ENCODE measurements at regions not wholly inside any gene's neighbourhood (a gene's known extent, or its start where the extent isn't known, plus 50 kb on each side); places are given as distances from the start of the nearest gene placed in this dataset.

- no peak for DNase-seq (ENCODE audit: low read depth)
Observed at GRCh38 chr6:18672852-18673251, 285.7 kb downstream of the RNF144B start.

GRCh38 chr6:18674346-18674745 lies 287.2 kb downstream of the RNF144B start:
- DNase-seq (ENCODE audit: low read depth): no peak

- DNase-seq (ENCODE audit: low read depth): no peak
Observed at GRCh38 chr6:18675881-18676280, 288.7 kb downstream of the RNF144B start.

- DNase-seq (ENCODE audit: low read depth): no peak
Observed at GRCh38 chr6:18676548-18676947, 289.4 kb downstream of the RNF144B start.

DNA sequence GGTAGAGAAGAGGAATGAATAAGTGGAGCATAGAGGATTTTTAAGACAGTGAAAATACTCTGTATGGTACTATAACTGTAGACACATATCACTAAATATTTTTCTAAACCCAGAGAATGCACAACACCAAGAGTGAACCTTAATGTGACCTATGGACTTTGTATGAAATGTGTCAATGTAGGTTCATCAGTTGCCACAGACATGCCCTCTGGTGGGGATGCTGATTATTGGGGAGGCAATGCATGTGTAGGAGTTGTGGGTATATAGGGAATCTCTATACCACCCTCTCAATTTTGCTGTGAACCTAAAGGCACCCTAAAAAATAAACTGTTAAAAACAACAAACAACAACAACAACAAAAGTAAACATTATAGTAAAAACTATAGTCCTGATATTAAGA lies 293.7 kb downstream of the RNF144B start:
- no peak for DNase-seq (ENCODE audit: low read depth)

- DNase-seq (ENCODE audit: low read depth): no peak
Observed at GRCh38 chr6:18681832-18682503, 294.8 kb downstream of the RNF144B start.

DNA sequence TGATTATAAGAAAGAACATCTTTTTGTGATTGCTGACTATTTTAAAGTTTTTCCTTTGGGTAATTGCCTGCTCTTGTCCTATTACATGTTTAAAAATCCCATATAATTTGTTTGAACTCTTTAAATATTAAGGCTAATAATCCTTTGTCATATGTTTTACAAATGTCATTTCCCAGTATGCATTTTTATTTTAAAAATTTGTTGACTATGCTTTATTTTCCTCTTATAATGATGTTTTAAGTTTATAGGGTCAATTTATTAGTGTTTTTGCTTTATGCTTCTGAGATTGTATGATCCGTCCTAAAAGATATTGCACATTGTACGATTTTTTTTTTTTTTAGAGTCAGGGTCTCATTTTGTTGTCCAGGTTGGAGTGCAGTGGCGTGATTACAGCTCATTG lies 297.2 kb downstream of the RNF144B start:
- no peak for DNase-seq (ENCODE audit: low read depth)

DNA sequence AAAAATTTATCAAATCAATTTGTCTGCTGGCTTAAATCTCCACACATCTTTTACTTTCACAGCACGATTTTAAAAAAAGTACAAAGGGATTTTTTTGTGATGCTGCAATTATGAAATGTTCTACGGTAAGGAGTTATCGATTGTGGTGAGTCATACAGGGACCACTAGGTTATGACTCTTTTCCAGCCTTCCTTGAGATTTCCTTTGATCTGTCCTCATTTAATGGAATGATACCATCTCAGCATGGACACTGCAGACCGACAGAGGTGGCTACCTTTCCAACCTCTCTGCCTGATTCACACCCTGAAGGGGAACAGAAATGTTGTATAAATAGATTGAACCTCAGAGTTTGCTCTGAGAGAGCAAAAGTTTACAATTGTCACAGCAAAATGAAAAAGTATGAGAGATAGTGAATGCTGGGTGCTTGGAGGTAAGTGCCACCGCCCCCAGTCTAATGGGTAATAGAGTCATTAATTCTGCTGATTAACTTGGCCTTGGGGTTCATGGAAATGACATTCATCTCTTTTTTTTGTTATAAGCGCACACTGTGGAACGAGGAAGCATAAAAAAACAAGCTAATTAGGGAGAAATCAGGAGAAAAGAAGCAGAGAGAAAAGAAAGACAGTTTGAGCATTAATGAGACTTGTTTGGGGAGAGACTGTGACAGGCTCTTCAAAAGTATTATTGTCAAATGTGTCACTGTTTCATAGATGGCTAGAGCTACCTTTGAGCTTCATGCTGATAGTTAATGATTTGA lies 306.0 kb downstream of the RNF144B start:
- DNase-seq (ENCODE audit: low read depth): no peak

DNA sequence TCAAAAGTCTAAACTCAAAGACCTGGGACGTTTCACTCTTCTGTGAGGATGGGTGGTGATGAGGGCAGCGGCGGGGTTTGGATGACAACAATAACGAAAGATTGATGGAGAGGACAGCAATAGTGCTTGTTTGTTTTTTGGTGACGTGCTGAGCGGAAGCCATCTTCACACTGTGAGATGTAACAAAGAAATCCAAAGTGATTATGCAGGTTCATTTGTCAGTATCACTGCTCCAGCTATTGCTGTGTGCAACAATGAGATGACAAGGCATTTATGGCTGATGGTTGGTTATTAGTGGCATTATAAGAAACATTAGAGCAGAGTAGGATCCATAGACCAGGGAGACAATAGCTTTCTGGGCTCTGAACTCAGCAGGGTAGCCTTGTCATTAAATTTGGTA lies 306.7 kb downstream of the RNF144B start:
- no peak for DNase-seq (ENCODE audit: low read depth)

GRCh38 chr6:18703546-18703945 lies 316.4 kb downstream of the RNF144B start:
- DNase-seq (ENCODE audit: low read depth): no peak

DNA sequence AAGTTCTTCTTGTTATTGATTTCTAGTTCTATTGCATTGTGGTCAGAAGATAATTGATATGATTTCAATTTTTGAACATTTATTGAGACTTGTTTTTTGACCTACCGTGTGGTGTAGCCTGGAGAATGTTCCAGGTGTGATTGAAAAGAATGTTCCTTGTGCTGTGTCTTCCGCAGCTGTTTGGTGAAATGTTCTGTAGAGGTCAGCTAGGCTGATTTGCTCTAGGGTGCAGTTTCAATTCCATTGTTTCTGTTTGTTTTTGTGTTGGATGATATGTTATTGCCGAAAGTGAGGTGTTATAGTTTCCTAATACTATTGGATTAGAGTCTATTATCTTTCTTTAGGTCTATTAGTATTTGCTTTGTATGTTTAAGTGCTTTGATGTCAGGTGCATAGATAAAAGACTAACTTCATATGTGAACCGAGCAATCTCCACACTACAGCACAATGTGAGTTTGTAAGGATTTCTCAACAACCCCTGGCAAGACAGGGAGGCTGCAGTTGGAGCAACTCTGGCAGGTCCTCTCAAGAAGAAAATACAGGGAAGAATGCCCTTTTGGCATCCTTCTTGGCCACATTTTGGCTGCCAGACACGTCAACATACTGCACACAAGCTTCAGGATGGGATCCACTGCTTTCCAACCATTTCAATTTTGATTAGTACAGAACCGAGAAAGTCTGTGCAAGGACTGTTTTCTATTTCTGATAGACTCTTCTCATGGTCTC lies 320.7 kb downstream of the RNF144B start:
- DNase-seq (ENCODE audit: low read depth): no peak

- no peak for DNase-seq (ENCODE audit: low read depth)
Observed at GRCh38 chr6:18712595-18712994, 325.4 kb downstream of the RNF144B start.

- no peak for DNase-seq (ENCODE audit: low read depth)
Observed at GRCh38 chr6:18720075-18720474, 332.9 kb downstream of the RNF144B start.

GRCh38 chr6:18724056-18724455 lies 336.9 kb downstream of the RNF144B start:
- no peak for DNase-seq (ENCODE audit: low read depth)

DNA sequence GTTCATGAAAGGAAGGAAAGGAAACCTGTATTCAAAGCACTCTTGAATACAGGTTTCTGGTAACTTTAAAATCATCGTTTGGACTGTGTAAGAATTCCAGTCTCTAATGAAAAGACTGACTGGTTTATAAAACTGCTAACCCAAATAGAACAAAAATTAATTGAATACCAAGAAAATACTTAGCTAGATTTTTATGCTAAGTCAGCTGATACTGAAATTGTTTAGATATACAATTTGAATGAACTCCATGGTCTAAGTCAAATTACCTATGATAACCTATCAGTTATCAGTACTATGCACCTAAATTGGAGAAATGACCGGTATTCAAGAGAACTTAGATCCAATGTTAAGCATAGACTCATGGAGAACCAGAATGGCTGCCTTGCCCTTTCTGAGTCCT lies 338.3 kb downstream of the RNF144B start:
- DNase-seq (ENCODE audit: low read depth): no peak

DNA sequence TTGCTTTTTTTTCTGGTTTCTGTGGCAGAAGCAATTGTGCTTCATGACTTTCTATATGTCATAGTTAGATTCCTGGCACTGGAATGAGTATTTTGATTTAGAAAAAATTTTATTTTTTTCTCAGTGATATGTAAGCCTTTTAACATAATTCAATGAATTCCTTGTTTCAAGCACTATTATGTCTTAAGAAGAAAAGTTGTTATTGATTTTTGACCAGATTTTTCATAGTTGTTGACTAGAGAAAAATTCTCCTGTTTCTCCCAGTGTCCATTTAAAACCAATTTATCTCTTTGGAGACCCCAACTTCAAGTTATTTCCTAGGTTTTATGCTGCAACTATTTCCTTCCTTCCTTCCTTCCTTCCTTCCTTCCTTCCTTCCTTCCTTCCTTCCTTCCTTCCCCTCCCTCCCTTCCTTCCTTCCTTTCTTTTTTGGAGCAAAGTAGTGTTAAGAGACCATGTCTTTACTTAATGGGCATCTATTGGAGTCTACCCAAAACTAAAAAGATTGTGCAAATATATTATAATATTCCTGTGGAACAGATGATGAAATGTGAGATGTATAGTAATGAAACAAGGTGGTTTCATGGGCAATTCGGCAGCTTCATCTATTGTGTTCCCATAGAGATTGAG lies 346.9 kb downstream of the RNF144B start:
- DNase-seq (ENCODE audit: low read depth): no peak

GRCh38 chr6:18741741-18742140 lies 354.6 kb downstream of the RNF144B start:
- DNase-seq (ENCODE audit: low read depth): no peak

- peak; percentile 27 for DNase-seq (ENCODE audit: low read depth)
Observed at GRCh38 chr6:18742406-18742805, 355.3 kb downstream of the RNF144B start.

DNA sequence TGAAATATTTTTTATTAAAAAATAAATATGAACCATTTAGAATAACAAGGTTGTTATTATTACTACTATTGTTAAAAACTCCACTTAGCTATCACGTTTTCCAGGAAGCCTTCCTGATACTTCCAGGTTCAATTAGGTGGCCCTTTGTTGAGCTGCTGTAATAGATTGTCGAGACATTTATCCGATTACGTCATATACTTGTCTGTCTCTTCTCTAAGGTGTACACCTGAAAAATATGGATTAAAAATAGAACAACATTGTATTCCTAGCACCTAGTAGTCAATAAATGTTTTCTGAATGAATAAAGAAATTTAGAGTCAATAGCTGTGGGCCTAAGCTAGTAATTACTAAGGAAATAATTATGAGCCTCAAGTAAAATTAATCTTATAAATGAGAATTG lies 359.6 kb downstream of the RNF144B start:
- DNase-seq (ENCODE audit: low read depth): no peak

GRCh38 chr6:18748314-18748713 lies 361.2 kb downstream of the RNF144B start:
- no peak for DNase-seq (ENCODE audit: low read depth)

GRCh38 chr6:18752278-18753068 lies 365.3 kb downstream of the RNF144B start:
- DNase-seq (ENCODE audit: low read depth): no peak

- no peak for DNase-seq (ENCODE audit: low read depth)
Observed at GRCh38 chr6:18753076-18753475, 365.9 kb downstream of the RNF144B start.

Data from renal cortical epithelial cell (primary cell).